NB4 (cell line): ENCODE measurements at regions not wholly inside any gene's neighbourhood (a gene's known extent, or its start where the extent isn't known, plus 50 kb on each side); places are given as distances from the start of the nearest gene placed in this dataset.

Experiments used
- DNase-seq: peaks from one replicate; pipeline ENCODE4 v3.0.0; 2010; ENCODE audit warnings: low read depth
- H3K4me3 ChIP-seq: one replicate; pipeline ENCODE4 v1.5.1; 2011; ENCODE audit warnings: mild to moderate bottlenecking, low read depth, low read length, moderate library complexity
- MAX ChIP-seq: IDR thresholded peaks from 2 replicates; pipeline ENCODE4 v1.6.1; 2011; ENCODE audit warnings: low read depth, low read length
- MYC ChIP-seq: IDR thresholded peaks from 2 replicates; pipeline ENCODE4 v1.6.1; 2011; ENCODE audit warnings: low read depth, low read length
- POLR2A ChIP-seq: IDR thresholded peaks from 2 replicates; pipeline ENCODE4 v1.6.1; 2011; ENCODE audit warnings: mild to moderate bottlenecking; ENCODE audit not compliant: insufficient read length; ENCODE audit errors: extremely low read depth
- TF ChIP-seq, protein P1 (sequence below): IDR thresholded peaks from one replicate; pipeline ENCODE4 v1.5.1; 2012; ENCODE audit warnings: low read depth, low read length

DNA sequence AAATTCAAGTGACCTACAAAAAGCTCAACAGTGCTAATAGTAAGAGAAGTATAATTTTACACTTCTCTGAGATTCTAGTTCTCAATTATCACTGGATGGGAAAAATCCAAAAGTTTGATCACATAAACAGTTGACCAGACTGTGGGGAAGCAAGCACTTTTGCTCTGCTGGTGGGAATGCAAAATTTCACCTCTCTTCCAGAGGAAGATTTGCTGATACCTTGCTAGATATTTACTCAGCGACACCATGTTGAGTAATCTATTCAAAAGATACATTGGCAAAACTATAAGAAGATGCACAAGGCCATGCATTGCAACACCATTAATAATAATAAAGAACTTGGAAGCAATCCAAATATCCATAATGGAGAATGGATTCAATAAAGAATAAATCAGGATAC lies 204.4 kb downstream of the MREG start:
- H3K4me3 ChIP-seq: no peak overlapping the region
- TF ChIP-seq MYC (no peak), MAX (no peak), POLR2A (no peak)
- TF ChIP-seq, protein P1, sequence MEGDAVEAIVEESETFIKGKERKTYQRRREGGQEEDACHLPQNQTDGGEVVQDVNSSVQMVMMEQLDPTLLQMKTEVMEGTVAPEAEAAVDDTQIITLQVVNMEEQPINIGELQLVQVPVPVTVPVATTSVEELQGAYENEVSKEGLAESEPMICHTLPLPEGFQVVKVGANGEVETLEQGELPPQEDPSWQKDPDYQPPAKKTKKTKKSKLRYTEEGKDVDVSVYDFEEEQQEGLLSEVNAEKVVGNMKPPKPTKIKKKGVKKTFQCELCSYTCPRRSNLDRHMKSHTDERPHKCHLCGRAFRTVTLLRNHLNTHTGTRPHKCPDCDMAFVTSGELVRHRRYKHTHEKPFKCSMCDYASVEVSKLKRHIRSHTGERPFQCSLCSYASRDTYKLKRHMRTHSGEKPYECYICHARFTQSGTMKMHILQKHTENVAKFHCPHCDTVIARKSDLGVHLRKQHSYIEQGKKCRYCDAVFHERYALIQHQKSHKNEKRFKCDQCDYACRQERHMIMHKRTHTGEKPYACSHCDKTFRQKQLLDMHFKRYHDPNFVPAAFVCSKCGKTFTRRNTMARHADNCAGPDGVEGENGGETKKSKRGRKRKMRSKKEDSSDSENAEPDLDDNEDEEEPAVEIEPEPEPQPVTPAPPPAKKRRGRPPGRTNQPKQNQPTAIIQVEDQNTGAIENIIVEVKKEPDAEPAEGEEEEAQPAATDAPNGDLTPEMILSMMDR: no peak
- DNase-seq: no peak

DNA sequence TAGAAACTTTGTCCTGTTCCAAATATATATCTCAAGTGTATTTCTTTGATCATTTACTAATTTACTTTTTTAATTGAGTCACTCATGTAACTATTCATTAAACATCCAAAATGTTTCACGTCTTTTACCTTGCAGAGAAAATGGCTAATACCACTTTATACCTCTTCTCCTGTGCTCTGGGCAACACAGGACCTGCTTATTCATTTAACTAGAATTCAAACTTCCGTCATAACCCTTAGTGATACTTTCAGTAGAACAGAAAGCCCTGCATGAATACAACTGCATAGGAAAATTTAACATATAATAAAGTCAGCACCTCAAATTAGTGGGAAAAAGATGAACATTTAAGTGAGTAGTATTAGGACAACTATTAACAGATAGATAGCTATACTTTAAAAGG lies 205.2 kb downstream of the MREG start:
- DNase-seq: no peak
- H3K4me3 ChIP-seq: no peak overlapping the region
- TF ChIP-seq, protein P1: no peak
- no peak for TF ChIP-seq MAX
- TF ChIP-seq POLR2A: no peak
- TF ChIP-seq MYC: no peak

- no peak for TF ChIP-seq POLR2A
- no peak for TF ChIP-seq MAX
- TF ChIP-seq, protein P1: no peak
- no peak for TF ChIP-seq MYC
- no peak for DNase-seq
- no peak overlapping the region for H3K4me3 ChIP-seq
These were observed 207.9 kb downstream of the MREG start for GRCh38 chr2:215805493-215805892.

GRCh38 chr2:215803150-215803549 lies 210.2 kb downstream of the MREG start:
- DNase-seq: no peak
- no peak for TF ChIP-seq MYC
- H3K4me3 ChIP-seq: no peak overlapping the region

GRCh38 chr2:215799194-215799593 lies 214.2 kb downstream of the MREG start:
- DNase-seq: no peak
- TF ChIP-seq POLR2A (no peak), MYC (no peak), MAX (no peak)
- TF ChIP-seq, protein P1: no peak
- no peak overlapping the region for H3K4me3 ChIP-seq

GRCh38 chr2:215797676-215798075 lies 215.7 kb downstream of the MREG start:
- no peak for DNase-seq
- TF ChIP-seq POLR2A (no peak), MAX (no peak), MYC (no peak)
- TF ChIP-seq, protein P1: no peak
- H3K4me3 ChIP-seq: no peak overlapping the region
